Muscle of leg (tissue), 3 donors: ENCODE measurements at regions not wholly inside any gene's neighbourhood (a gene's known extent, or its start where the extent isn't known, plus 50 kb on each side); places are given as distances from the start of the nearest gene placed in this dataset.

Experiments used
- DNase-seq: peaks from one replicate; pipeline ENCODE4 v3.0.0; 2013
- H3K27ac ChIP-seq: one replicate; pipeline ENCODE4 v1.5.1; 2013; ENCODE audit warnings: mild to moderate bottlenecking, low read length, control low read depth
- H3K27me3 ChIP-seq: one replicate; pipeline ENCODE4 v1.6.1; 2013; ENCODE audit warnings: low read length; ENCODE audit not compliant: control insufficient read depth, insufficient read depth
- H3K36me3 ChIP-seq: one replicate; pipeline ENCODE4 v1.6.1; 2013; ENCODE audit warnings: low read length; ENCODE audit not compliant: control insufficient read depth, insufficient read depth
- H3K4me1 ChIP-seq: one replicate; pipeline ENCODE4 v1.6.1; 2013; ENCODE audit warnings: low read length; ENCODE audit not compliant: control insufficient read depth, insufficient read depth
- H3K4me3 ChIP-seq: one replicate; pipeline ENCODE4 v1.5.1; 2013; ENCODE audit warnings: low read length, control low read depth
- H3K9me3 ChIP-seq: replicated peaks from 2 replicates; pipeline ENCODE4 v1.6.1; 2013; ENCODE audit warnings: low read depth, low read length; ENCODE audit not compliant: control insufficient read depth
- WGBS: methylation state at CpG from one replicate; pipeline ENCODE4 v1.1.5; 2013; ENCODE audit warnings: missing lambda C conversion rate; ENCODE audit not compliant: insufficient coverage; 5-methylcytosine and 5-hydroxymethylcytosine counted together

DNA sequence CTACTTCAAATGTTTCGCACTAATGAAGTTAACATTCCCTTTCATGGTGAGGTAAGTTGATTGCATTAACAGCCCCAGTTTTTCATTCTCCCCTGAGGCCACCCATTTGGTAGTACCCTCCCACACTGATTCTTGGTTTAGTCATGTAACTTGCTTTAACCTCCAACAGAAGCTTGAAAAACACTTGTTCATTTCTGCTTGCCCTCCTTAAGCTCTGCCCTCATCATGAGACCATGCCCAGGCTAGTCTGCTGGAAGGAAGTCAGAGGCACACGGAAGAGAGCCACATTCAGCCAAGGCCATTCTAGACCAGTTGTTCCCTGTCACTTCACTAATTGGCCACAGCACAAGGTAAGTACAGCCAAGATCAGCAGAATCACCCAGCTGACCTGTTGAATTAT lies 50.7 kb upstream of the CD44 start:
- H3K4me3 ChIP-seq = no peak overlapping the region

DNA sequence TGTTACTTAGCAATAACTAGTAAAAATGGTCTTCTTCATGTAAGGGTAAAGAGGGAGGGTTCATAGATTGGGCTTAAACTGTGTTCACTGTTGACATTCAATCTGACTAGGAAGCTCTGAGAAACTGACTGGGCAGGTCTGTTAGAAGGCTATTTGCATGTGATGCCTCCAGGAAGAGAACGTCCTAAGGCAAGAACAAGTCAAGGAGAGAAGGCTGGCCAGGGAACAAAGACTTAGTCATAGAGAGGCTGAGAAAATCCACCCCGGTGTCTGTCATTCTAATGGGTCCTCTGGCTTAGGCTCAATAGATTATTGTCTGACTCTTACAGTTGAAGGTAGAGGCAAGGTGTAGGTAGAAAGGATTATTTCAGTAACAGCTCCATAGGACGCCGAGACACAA lies 50.3 kb upstream of the CD44 start:
- Histone ChIP-seq H3K27me3 (no peaks in the 10 kb centered on the region), H3K36me3 (no peaks in the 10 kb centered on the region), H3K27ac (peak overlapping the region; percentile 47), H3K9me3 (no peaks in the 10 kb centered on the region), H3K4me1 (peaks cover 42% of the 10 kb centered on the region), H3K4me3 (no peak overlapping the region)
- DNase-seq = no peak
- 79% methylated on average over 3 of the region's 4 CpGs for WGBS

More for the DNA sequence above, 50.7 kb upstream of the CD44 start:
- peaks cover 46% of the 10 kb centered on the region for H3K4me1 ChIP-seq
- H3K36me3 ChIP-seq = no peaks in the 10 kb centered on the region
- peak; percentile 57 for DNase-seq
- no peaks in the 10 kb centered on the region for H3K27me3 ChIP-seq
- WGBS = 33% methylated on average over 1 of the region's 2 CpGs
- peak overlapping the region; percentile 48 for H3K27ac ChIP-seq
- no peaks in the 10 kb centered on the region for H3K9me3 ChIP-seq
